Lower leg skin (tissue), 3 donors: ENCODE measurements at regions not wholly inside any gene's neighbourhood (a gene's known extent, or its start where the extent isn't known, plus 50 kb on each side); places are given as distances from the start of the nearest gene placed in this dataset.
"Not testable (repeated sequence)": the region's sequence is repeated elsewhere in the genome, so short reads cannot be mapped to it uniquely, and the experiment has no call there.

Experiments used
- POLR2A ChIP-seq, 2 donors: fragments of 450-650 bp; IDR thresholded peaks; one replicate each; pipeline ENCODE4 v1.6.1; 2016 to 2017; ENCODE audit warnings: antibody characterized with exemption in 2 of 2, mild to moderate bottlenecking in 1 of 2, moderate library complexity in 1 of 2
- TF ChIP-seq, protein P1 (sequence below), 3 donors: fragments of 450-650 bp; IDR thresholded peaks; one replicate each; pipeline ENCODE4 v1.5.1; 2016; ENCODE audit warnings: antibody characterized with exemption in 3 of 3, mild to moderate bottlenecking in 3 of 3, moderate library complexity in 2 of 3

GRCh38 chr5:177939246-177940171 lies 56.5 kb downstream of the PROP1 start:
- not testable (repeated sequence) for TF ChIP-seq POLR2A (IDR thresholded peaks at IDR 0.05)
- TF ChIP-seq, protein P1, sequence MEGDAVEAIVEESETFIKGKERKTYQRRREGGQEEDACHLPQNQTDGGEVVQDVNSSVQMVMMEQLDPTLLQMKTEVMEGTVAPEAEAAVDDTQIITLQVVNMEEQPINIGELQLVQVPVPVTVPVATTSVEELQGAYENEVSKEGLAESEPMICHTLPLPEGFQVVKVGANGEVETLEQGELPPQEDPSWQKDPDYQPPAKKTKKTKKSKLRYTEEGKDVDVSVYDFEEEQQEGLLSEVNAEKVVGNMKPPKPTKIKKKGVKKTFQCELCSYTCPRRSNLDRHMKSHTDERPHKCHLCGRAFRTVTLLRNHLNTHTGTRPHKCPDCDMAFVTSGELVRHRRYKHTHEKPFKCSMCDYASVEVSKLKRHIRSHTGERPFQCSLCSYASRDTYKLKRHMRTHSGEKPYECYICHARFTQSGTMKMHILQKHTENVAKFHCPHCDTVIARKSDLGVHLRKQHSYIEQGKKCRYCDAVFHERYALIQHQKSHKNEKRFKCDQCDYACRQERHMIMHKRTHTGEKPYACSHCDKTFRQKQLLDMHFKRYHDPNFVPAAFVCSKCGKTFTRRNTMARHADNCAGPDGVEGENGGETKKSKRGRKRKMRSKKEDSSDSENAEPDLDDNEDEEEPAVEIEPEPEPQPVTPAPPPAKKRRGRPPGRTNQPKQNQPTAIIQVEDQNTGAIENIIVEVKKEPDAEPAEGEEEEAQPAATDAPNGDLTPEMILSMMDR (IDR thresholded peaks at IDR 0.05), result not testable (repeated sequence)
